GM06990 (cell line): ENCODE measurements at regions not wholly inside any gene's neighbourhood (a gene's known extent, or its start where the extent isn't known, plus 50 kb on each side); places are given as distances from the start of the nearest gene placed in this dataset.

Experiments used
- DNase-seq: peaks from one replicate; pipeline ENCODE4 v3.0.0-alpha.2; 2011; ENCODE audit not compliant: insufficient read length; ENCODE audit errors: extremely low read depth
- H3K27me3 ChIP-seq: replicated peaks from 2 replicates; pipeline ENCODE4 v1.6.0; 2011; ENCODE audit warnings: low read length; ENCODE audit not compliant: control insufficient read depth, insufficient read depth
- H3K36me3 ChIP-seq: 2 replicates; pipeline ENCODE4 v1.5.1; 2011; ENCODE audit warnings: low read length; ENCODE audit not compliant: control insufficient read depth, insufficient read depth
- H3K4me3 ChIP-seq: replicated peaks from 2 replicates; pipeline ENCODE4 v1.5.1; 2011; ENCODE audit warnings: low read depth, mild to moderate bottlenecking, control low read depth, low read length
- TF ChIP-seq, protein P1 (sequence below): IDR thresholded peaks from 2 replicates; pipeline ENCODE4 v1.5.1; 2011; ENCODE audit warnings: low read length, control low read depth, mild to moderate bottlenecking, inconsistent platforms; ENCODE audit not compliant: insufficient read depth, poor library complexity, severe bottlenecking

DNA sequence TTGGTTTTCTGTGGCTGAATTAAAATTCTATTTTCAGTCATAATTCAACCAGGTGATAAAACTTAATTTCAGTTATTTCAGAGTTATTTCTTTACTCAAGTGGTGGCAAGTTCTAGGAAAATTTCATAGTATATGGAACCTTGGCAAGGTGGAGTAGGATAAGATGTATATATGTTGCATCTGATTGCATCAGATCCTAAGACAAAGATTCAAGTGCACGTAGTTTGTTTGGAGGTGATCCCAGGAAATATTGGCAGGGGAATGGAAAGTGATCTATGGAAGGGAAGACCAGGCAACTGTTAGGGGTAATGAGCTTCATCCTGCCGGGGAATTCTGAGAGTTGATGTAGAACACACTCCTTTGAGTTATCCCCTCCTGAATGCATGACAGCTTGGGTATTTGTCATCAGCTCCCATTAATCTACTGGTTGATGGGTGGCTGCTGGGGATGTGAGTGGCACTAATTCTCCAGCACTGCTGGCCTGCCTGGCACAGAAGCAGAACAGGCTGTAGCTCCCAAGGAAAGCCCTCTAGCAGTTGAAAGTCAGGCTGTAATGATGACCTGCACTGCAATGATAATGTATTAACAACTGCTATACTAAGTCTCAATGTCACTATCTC lies 52.2 kb upstream of the TOM1L1 start:
- no peak for DNase-seq
- TF ChIP-seq, protein P1, sequence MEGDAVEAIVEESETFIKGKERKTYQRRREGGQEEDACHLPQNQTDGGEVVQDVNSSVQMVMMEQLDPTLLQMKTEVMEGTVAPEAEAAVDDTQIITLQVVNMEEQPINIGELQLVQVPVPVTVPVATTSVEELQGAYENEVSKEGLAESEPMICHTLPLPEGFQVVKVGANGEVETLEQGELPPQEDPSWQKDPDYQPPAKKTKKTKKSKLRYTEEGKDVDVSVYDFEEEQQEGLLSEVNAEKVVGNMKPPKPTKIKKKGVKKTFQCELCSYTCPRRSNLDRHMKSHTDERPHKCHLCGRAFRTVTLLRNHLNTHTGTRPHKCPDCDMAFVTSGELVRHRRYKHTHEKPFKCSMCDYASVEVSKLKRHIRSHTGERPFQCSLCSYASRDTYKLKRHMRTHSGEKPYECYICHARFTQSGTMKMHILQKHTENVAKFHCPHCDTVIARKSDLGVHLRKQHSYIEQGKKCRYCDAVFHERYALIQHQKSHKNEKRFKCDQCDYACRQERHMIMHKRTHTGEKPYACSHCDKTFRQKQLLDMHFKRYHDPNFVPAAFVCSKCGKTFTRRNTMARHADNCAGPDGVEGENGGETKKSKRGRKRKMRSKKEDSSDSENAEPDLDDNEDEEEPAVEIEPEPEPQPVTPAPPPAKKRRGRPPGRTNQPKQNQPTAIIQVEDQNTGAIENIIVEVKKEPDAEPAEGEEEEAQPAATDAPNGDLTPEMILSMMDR, result no peak
- Histone ChIP-seq H3K36me3 (no peaks in the 10 kb centered on the region), H3K27me3 (no peaks in the 10 kb centered on the region), H3K4me3 (no peak overlapping the region)

DNA sequence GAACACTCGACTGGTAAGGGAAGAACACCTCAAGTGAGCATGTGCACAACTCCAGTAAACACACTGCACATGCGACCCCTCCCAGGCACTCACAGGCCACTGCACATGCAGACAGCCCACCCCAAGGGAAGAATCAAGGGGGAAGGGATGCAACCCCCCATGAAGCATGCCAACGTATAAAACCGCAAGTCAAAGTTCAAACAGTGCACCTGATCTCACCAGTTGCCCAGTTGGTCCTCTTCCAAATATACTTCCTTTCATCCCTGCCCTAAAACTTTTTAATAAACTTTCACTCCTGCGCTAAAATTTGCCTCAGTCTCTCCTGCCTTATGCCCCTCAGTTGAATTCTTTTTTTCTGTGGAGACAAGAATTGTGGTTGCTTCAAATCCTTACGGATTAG lies 51.0 kb upstream of the TOM1L1 start:
- DNase-seq, result no peak
- TF ChIP-seq, protein P1, result no peak
- Histone ChIP-seq H3K27me3 (no peaks in the 10 kb centered on the region), H3K4me3 (no peak overlapping the region), H3K36me3 (no peaks in the 10 kb centered on the region)
